Endodermal cell (in vitro differentiated cells): ENCODE measurements at regions not wholly inside any gene's neighbourhood (a gene's known extent, or its start where the extent isn't known, plus 50 kb on each side); places are given as distances from the start of the nearest gene placed in this dataset.

Experiments
- DNase-seq: peaks from one replicate; pipeline ENCODE4 v3.0.0-alpha.2; 2017
- H3K27ac ChIP-seq: 2 replicates; pipeline ENCODE4 v1.5.1; 2013; ENCODE audit warnings: mild to moderate bottlenecking, low read depth, low read length, moderate library complexity
- H3K27me3 ChIP-seq: 2 replicates; pipeline ENCODE4 v1.6.1; 2013; ENCODE audit warnings: mild to moderate bottlenecking, low read length, moderate library complexity; ENCODE audit not compliant: insufficient read depth, control insufficient read depth, poor library complexity, severe bottlenecking
- H3K36me3 ChIP-seq: 2 replicates; pipeline ENCODE4 v1.7.0; 2013; ENCODE audit warnings: mild to moderate bottlenecking, low read length, moderate library complexity; ENCODE audit not compliant: control insufficient read depth, insufficient read depth
- H3K4me1 ChIP-seq: one replicate; pipeline ENCODE4 v1.7.0; 2013; ENCODE audit warnings: low read length; ENCODE audit not compliant: control insufficient read depth, insufficient read depth
- H3K4me3 ChIP-seq: 2 replicates; pipeline ENCODE4 v1.5.1; 2013; ENCODE audit warnings: mild to moderate bottlenecking, low read length, moderate library complexity
- H3K9ac ChIP-seq: 2 replicates; pipeline ENCODE4 v1.6.1; 2013; ENCODE audit warnings: mild to moderate bottlenecking, low read length, moderate library complexity; ENCODE audit not compliant: poor library complexity, severe bottlenecking; ENCODE audit errors: extremely low read depth
- H3K9me3 ChIP-seq: 2 replicates; pipeline ENCODE4 v1.6.1; 2013; ENCODE audit warnings: mild to moderate bottlenecking, low read length, moderate library complexity; ENCODE audit not compliant: control insufficient read depth
- H3K27ac Mint-ChIP-seq: 2 replicates; pipeline ENCODE4 v1.8.0; 2020; ENCODE audit warnings: mixed read lengths
- H3K27me3 Mint-ChIP-seq: 2 replicates; pipeline ENCODE4 v1.8.0; 2021; ENCODE audit warnings: mild to moderate bottlenecking, mixed read lengths; ENCODE audit not compliant: insufficient read depth
- H3K36me3 Mint-ChIP-seq: 2 replicates; pipeline ENCODE4 v1.8.0; 2020; ENCODE audit warnings: low read depth, mixed read lengths
- H3K4me1 Mint-ChIP-seq: 2 replicates; pipeline ENCODE4 v1.8.0; 2020; ENCODE audit warnings: mixed read lengths
- H3K4me3 Mint-ChIP-seq: 2 replicates; pipeline ENCODE4 v1.8.0; 2020; ENCODE audit warnings: mild to moderate bottlenecking, moderate library complexity, mixed read lengths
- H3K9me3 Mint-ChIP-seq: 2 replicates; pipeline ENCODE4 v1.8.0; 2020; ENCODE audit warnings: mild to moderate bottlenecking, mixed read lengths
- WGBS, 2 experiments: methylation state at CpG; one replicate each; pipeline versions ENCODE4 v1.1.5 to v1.1.7; 2013; ENCODE audit warnings: missing lambda C conversion rate in 2 of 2, mixed read lengths in 1 of 2; ENCODE audit not compliant: insufficient coverage in 1 of 2, insufficient read length in 1 of 2; 5-methylcytosine and 5-hydroxymethylcytosine counted together
- TF ChIP-seq, protein P1 (sequence below): fragments of 200-600 bp; sonication (generic); conservative IDR thresholded peaks from 2 replicates; pipeline ENCODE4 v1.5.0; 2021; ENCODE audit warnings: antibody characterized with exemption, mild to moderate bottlenecking

- H3K36me3 ChIP-seq = no peaks in the 10 kb centered on the region
- H3K27me3 Mint-ChIP-seq = no peaks in the 10 kb centered on the region
- H3K27me3 ChIP-seq = no peaks in the 10 kb centered on the region
- no peaks in the 10 kb centered on the region for H3K9me3 Mint-ChIP-seq
- H3K27ac ChIP-seq = no peak overlapping the region
- no peak overlapping the region for H3K4me3 ChIP-seq
- TF ChIP-seq, protein P1, sequence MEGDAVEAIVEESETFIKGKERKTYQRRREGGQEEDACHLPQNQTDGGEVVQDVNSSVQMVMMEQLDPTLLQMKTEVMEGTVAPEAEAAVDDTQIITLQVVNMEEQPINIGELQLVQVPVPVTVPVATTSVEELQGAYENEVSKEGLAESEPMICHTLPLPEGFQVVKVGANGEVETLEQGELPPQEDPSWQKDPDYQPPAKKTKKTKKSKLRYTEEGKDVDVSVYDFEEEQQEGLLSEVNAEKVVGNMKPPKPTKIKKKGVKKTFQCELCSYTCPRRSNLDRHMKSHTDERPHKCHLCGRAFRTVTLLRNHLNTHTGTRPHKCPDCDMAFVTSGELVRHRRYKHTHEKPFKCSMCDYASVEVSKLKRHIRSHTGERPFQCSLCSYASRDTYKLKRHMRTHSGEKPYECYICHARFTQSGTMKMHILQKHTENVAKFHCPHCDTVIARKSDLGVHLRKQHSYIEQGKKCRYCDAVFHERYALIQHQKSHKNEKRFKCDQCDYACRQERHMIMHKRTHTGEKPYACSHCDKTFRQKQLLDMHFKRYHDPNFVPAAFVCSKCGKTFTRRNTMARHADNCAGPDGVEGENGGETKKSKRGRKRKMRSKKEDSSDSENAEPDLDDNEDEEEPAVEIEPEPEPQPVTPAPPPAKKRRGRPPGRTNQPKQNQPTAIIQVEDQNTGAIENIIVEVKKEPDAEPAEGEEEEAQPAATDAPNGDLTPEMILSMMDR = no peak
- WGBS, 2 experiments = 75 to 92% methylated on average over 1 to 3 of the region's 3 CpGs
- no peaks in the 10 kb centered on the region for H3K9me3 ChIP-seq
- no peaks in the 10 kb centered on the region for H3K4me1 ChIP-seq
- no peak overlapping the region for H3K27ac Mint-ChIP-seq
- H3K36me3 Mint-ChIP-seq = no peaks in the 10 kb centered on the region
- no peak overlapping the region for H3K4me3 Mint-ChIP-seq
- no peak for DNase-seq
- no peak overlapping the region for H3K9ac ChIP-seq
- no peaks in the 10 kb centered on the region for H3K4me1 Mint-ChIP-seq
These were observed 291.6 kb downstream of the IRS1 start for GRCh38 chr2:226508005-226508404.

DNA sequence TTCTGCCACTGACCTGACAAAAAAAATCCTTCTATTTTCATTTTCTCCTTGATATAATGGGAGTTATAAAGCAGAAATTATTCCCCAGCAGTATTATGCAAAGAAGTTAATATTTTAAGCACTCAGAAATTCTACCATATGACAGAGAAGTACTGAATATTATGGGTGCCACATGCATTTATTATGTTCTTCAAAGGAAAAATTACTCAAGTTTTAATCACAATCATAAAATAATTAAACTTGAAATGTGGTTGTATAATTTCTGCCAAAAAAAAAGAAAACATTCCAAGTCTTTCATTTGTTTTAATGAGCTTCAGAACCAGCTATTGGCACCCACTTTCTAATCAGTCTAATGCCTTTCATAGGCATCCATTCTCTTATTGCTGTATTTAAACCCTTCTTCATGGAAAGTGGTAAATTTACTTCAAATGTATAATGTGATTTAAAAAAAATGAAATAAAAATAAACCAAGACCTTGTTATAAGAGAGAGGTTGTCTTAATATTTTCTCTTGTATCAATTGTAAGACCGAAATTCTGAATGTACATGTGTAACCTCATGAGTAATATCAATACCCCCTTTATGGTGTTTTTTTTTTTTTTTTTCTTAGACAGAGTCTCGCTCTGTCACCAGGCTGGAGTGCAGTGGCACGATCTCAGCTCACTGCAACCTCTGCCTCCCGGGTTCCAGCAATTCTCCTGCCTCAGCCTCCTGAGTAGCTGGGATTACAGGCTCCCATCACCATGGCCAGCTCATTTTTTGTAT is 302.3 kb downstream of the IRS1 start:
- H3K9me3 ChIP-seq = no peaks in the 10 kb centered on the region
- peaks cover 23% of the 10 kb centered on the region for H3K4me1 Mint-ChIP-seq
- no peaks in the 10 kb centered on the region for H3K36me3 ChIP-seq
- H3K4me1 ChIP-seq = no peaks in the 10 kb centered on the region
- H3K27me3 ChIP-seq = no peaks in the 10 kb centered on the region
- TF ChIP-seq, protein P1 = no peak
- H3K9me3 Mint-ChIP-seq = no peaks in the 10 kb centered on the region
- no peak overlapping the region for H3K27ac Mint-ChIP-seq
- no peaks in the 10 kb centered on the region for H3K27me3 Mint-ChIP-seq
- no peak overlapping the region for H3K4me3 ChIP-seq
- H3K36me3 Mint-ChIP-seq = no peaks in the 10 kb centered on the region
- WGBS, 2 experiments = 96% methylated on average over 4 of the region's 4 CpGs; no CpG with 5 or more reads in 1 of the 2 experiments
- DNase-seq = no peak
- no peak overlapping the region for H3K9ac ChIP-seq
- no peak overlapping the region for H3K4me3 Mint-ChIP-seq
- H3K27ac ChIP-seq = no peak overlapping the region

- Mint-ChIP-seq H3K36me3 (no peaks in the 10 kb centered on the region), H3K27me3 (no peaks in the 10 kb centered on the region), H3K4me3 (no peak overlapping the region), H3K9me3 (no peaks in the 10 kb centered on the region), H3K4me1 (peaks cover 28% of the 10 kb centered on the region), H3K27ac (no peak overlapping the region)
- H3K4me1 ChIP-seq = no peaks in the 10 kb centered on the region
- H3K36me3 ChIP-seq = no peaks in the 10 kb centered on the region
- H3K9me3 ChIP-seq = no peaks in the 10 kb centered on the region
- no peak overlapping the region for H3K9ac ChIP-seq
- no peak for DNase-seq
- 93 to 100% methylated on average over 1 to 2 of the region's 2 CpGs for WGBS, 2 experiments
- no peak overlapping the region for H3K27ac ChIP-seq
- H3K27me3 ChIP-seq = no peaks in the 10 kb centered on the region
- TF ChIP-seq, protein P1 = no peak
- H3K4me3 ChIP-seq = no peak overlapping the region
These were observed 303.4 kb downstream of the IRS1 start for GRCh38 chr2:226496273-226496550.
